ENCODE measurements at regions not wholly inside any gene's neighbourhood (a gene's known extent, or its start where the extent isn't known, plus 50 kb on each side); places are given as distances from the start of the nearest gene placed in this dataset.

DNA sequence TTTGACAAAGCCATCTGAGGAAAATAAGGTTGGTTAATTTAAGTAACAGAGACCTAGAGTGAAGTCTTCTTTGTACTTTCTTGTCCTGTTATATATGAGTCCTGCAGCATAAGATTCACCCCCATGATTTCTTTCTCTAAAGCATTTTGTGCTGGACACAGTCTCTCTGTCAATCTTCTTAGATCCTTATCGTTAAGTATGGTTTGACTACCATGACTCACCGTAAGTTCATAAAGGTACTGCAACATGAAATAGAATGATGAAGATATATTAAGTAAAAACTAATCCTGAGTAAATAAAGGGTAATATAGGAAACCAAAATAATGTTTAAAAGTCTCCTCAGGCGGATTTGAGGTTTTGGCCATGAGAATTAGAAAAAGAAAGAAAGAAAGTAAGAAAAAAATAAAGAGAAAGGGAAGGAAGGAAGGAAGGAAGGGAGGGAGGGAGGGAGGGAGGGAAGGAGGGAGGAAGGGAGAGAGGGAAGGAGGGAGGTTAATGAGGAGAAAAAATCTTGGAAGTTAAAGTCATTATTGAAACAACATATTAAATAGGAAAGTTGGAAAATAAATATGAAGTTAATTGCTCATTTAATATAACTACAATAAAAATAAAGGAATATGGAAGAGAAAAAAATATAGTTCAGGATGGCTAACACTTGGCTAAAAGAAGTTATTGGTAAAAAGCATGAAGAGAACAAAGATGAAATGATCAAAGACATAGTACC is 980.3 kb upstream of the CDH2 start:
- ChIA-PET POLR2A (no interaction called here), CTCF (no interaction called here)
- TF ChIP-seq, protein P1, sequence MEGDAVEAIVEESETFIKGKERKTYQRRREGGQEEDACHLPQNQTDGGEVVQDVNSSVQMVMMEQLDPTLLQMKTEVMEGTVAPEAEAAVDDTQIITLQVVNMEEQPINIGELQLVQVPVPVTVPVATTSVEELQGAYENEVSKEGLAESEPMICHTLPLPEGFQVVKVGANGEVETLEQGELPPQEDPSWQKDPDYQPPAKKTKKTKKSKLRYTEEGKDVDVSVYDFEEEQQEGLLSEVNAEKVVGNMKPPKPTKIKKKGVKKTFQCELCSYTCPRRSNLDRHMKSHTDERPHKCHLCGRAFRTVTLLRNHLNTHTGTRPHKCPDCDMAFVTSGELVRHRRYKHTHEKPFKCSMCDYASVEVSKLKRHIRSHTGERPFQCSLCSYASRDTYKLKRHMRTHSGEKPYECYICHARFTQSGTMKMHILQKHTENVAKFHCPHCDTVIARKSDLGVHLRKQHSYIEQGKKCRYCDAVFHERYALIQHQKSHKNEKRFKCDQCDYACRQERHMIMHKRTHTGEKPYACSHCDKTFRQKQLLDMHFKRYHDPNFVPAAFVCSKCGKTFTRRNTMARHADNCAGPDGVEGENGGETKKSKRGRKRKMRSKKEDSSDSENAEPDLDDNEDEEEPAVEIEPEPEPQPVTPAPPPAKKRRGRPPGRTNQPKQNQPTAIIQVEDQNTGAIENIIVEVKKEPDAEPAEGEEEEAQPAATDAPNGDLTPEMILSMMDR (IDR thresholded peaks at IDR 0.05): no peak
- Mint-ChIP-seq H3K36me3 (ENCODE audit: low read depth) (no peaks in the 10 kb centered on the region), H3K9me3 (peaks cover 6% of the 10 kb centered on the region), H3K27me3 (no peaks in the 10 kb centered on the region), H3K27ac (no peak overlapping the region), H3K4me3 (no peak overlapping the region), H3K4me1 (no peaks in the 10 kb centered on the region)
- ATAC-seq (ENCODE audit: low read depth) (no peak), DNase-seq (no peak)
- intact Hi-C loops (cut with micrococcal nuclease): no loop called here

DNA sequence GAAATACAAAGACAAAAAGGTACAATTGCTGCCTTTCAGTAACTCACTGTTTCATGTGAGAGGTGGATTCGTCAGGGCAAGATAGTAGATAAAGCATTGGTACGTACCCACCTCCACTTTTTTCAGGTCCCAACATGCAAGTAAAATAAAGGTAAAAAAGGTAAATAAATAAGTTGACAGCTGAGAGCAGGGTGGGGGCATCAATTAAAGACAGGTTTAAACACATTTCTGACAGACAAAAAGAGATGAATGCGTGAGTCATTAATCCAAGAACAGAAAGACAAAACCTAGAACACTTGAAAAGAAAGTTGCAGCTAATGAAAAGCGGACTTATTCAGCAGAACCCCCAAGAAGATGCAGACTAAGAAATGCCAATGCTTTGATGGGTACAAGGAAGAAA is 979.6 kb upstream of the CDH2 start:
- DNase-seq: no peak
- intact Hi-C loops (cut with micrococcal nuclease): no loop called here

DNA sequence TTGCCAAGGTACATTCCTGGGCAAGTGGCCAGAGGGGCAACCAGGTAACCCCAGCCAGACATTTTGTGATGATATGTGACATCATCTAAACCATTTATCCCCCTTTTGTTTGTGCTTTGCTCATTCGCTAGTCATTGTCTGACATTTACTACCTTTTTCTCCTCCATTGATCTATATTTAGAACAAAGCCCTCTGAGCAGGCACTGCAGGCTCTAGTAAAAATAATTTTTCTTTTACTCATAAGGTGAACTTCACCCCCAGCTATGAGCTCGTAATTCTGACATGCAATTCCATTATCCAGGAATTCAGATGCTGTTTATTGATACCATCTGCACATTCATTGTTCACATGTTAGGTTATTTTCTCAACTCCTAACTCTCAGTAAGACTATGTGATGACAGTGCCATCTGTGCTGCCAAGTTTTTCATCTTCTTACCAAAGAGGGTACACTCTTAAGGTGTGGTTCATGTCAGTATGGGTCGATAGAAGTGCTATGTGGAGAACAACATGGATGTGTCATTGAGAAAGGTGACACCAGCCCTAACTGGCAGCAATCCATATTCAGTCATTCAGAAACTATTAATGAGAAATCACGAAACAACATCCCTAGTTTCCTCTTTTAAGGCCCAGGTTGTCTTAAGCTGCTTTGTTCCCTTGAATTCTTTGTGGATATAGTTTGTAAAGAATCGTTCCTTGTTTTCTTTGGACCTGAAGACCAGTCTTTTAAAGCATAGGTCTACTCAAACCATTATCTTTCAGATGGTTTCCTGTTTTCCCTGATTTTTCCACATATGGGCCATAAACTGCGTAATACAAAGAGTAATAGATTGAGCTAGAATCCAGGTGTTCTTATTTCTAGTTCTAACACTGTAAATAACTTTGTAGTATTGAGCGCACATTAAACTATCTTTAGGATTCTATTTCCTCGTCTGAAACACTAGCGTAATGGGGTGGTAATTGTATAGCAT is 978.1 kb upstream of the CDH2 start:
- ATAC-seq (ENCODE audit: low read depth): no peak
- intact Hi-C loops (cut with micrococcal nuclease): no loop called here
- H3K4me1 Mint-ChIP-seq: no peaks in the 10 kb centered on the region

More for the DNA sequence above, 979.6 kb upstream of the CDH2 start:
- no peaks in the 10 kb centered on the region for H3K36me3 Mint-ChIP-seq (ENCODE audit: low read depth)
- ChIA-PET CTCF (no interaction called here), POLR2A (no interaction called here)
- no peak overlapping the region for H3K4me3 Mint-ChIP-seq
- H3K27me3 Mint-ChIP-seq: no peaks in the 10 kb centered on the region
- no peaks in the 10 kb centered on the region for H3K4me1 Mint-ChIP-seq
- TF ChIP-seq, protein P1 (IDR thresholded peaks at IDR 0.05): no peak
- peaks cover 6% of the 10 kb centered on the region for H3K9me3 Mint-ChIP-seq
- H3K27ac Mint-ChIP-seq: no peak overlapping the region
- no peak for ATAC-seq (ENCODE audit: low read depth)

DNA sequence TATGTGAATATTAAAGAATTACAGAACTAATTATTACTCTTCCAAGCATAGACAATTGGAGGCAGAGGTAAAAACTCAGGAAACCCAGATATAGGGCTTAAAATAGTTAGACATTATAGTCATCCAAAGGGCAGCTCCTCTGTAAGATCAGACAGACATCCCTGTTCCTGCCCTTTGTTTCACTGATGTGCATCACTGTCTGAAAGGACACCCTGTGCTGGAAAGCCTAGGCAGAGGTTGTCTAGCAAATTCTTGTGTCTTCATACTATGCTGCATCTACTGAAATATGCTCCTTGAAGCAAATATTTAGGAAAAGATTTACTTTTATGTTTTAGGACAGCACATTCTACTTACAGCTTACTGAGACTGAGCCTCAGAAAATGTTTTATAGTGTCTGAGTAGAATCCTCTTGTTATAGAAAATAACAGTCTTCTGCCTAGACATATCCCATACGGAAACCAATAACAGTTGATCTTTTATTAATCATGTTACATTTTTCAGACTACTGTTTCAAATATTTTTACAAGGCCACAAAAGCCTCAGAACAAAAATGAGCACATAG is 977.3 kb upstream of the CDH2 start:
- intact Hi-C loops (cut with micrococcal nuclease): no loop called here
- POLR2A ChIA-PET: no interaction called here
- TF ChIP-seq, protein P1 (IDR thresholded peaks at IDR 0.05): no peak
- H3K27me3 Mint-ChIP-seq: no peaks in the 10 kb centered on the region
- H3K9me3 Mint-ChIP-seq: peaks cover 6% of the 10 kb centered on the region
- no peaks in the 10 kb centered on the region for H3K4me1 Mint-ChIP-seq
- no peak for DNase-seq
- ATAC-seq (ENCODE audit: low read depth): no peak
- H3K27ac Mint-ChIP-seq: no peak overlapping the region
- H3K4me3 Mint-ChIP-seq: no peak overlapping the region
- H3K36me3 Mint-ChIP-seq (ENCODE audit: low read depth): no peaks in the 10 kb centered on the region
- CTCF ChIA-PET: no interaction called here

More for the DNA sequence above, 978.1 kb upstream of the CDH2 start:
- H3K36me3 Mint-ChIP-seq (ENCODE audit: low read depth): no peaks in the 10 kb centered on the region
- ChIA-PET POLR2A (no interaction called here), CTCF (no interaction called here)
- TF ChIP-seq, protein P1 (IDR thresholded peaks at IDR 0.05): no peak
- H3K9me3 Mint-ChIP-seq: peaks cover 6% of the 10 kb centered on the region
- no peak overlapping the region for H3K27ac Mint-ChIP-seq
- H3K27me3 Mint-ChIP-seq: no peaks in the 10 kb centered on the region
- no peak for DNase-seq
- no peak overlapping the region for H3K4me3 Mint-ChIP-seq

DNA sequence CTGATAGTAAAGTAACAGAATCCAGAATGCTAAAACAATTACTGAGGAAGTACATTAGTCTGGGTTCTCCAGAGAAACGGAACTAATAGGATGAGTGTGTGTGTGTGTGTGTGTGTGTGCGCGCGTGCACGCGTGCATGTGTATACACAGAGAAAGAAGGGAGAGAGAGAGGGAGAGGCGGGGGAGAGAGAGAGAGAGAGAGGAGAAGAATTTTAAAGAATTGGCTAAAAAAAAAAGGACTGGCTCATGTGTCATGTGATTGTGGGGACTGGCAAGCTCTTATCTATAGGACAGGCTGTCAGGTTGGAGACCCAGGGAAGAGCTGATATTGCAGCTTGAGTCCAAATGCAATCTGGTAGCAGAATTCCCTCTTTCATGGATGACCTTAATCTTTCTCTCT is 976.2 kb upstream of the CDH2 start:
- no peak overlapping the region for H3K27ac Mint-ChIP-seq
- ChIA-PET CTCF (no interaction called here), POLR2A (no interaction called here)
- intact Hi-C loops (cut with micrococcal nuclease): no loop called here
- peaks cover 3% of the 10 kb centered on the region for H3K9me3 Mint-ChIP-seq
- TF ChIP-seq, protein P1 (IDR thresholded peaks at IDR 0.05): no peak
- H3K4me1 Mint-ChIP-seq: no peaks in the 10 kb centered on the region
- no peaks in the 10 kb centered on the region for H3K36me3 Mint-ChIP-seq (ENCODE audit: low read depth)
- DNase-seq (no peak), ATAC-seq (ENCODE audit: low read depth) (no peak)
- no peaks in the 10 kb centered on the region for H3K27me3 Mint-ChIP-seq
- H3K4me3 Mint-ChIP-seq: no peak overlapping the region
